Renal cortex interstitium (tissue), 11 donors: ENCODE measurements at regions not wholly inside any gene's neighbourhood (a gene's known extent, or its start where the extent isn't known, plus 50 kb on each side); places are given as distances from the start of the nearest gene placed in this dataset.
"Not testable (repeated sequence)": the region's sequence is repeated elsewhere in the genome, so short reads cannot be mapped to it uniquely, and the experiment has no call there.

Experiments
- DNase-seq, 11 donors: peaks; one replicate each; pipeline ENCODE4 v3.0.0-alpha.2; 2013; ENCODE audit warnings: low read depth in 9 of 11, low spot score in 4 of 11; ENCODE audit errors: extremely low read depth in 1 of 11

DNA sequence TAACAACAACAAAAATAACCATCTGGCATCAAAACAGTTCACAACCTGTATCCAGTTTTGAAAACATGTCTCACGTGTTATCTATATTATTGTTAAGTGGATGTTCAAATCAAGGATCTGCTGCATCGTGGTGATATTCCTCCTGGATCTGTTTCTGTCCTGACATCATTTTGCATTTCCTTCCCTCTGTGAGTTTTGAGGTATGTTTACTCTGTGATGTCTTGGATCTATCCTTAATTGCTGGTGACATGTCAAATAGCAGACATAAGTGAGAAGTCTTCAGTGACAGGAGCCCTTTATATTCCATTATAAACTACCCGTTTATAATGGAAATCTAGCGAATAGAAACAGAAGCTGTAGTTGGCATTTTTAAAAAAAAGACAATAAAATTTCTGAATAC, 381.8 kb upstream of the NOX3 start:
- DNase-seq, result no peak

DNA sequence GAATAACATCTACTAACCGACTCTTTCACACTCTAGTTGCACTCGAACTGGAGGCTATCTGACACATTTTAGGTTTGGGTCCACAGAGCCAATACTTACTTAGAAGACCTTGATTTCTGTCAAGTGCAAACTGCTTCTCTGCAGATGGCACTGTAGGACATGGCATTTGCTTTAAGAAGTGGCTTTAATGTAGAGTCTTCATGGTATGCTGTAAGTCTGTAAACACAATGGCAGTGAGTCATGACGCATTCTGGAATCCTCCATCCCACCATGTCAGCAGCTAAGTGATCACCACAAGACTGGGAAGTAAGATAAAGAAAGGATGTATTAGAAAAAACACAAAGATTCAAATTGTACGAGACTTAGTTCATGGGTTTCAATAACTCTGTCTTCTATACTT, 377.0 kb upstream of the NOX3 start:
- no peak for DNase-seq

- DNase-seq, result no peak
Measured at GRCh38 chr6:155830531-155830930, 374.9 kb upstream of the NOX3 start.

DNA sequence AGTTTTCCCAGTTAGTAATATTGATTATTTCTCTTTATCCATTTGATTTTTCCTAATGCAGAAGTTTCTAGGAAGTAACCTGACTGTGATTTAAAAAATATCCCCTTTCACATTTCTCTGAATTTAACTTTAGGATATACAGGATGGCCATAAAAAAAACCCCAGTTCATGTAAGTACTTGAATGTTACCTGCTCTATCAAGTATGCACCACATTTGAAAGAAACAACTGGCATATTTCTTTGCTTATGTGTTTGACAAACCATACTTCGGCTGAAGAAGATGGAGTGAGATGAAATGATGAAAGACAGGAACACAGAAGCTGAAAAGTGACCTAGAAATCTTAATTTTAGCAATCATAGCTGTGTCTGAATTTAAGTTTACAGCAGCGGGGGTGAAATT, 374.0 kb upstream of the NOX3 start:
- no peak for DNase-seq

- no peak for DNase-seq
Measured at GRCh38 chr6:155828989-155829388, 373.4 kb upstream of the NOX3 start.

DNA sequence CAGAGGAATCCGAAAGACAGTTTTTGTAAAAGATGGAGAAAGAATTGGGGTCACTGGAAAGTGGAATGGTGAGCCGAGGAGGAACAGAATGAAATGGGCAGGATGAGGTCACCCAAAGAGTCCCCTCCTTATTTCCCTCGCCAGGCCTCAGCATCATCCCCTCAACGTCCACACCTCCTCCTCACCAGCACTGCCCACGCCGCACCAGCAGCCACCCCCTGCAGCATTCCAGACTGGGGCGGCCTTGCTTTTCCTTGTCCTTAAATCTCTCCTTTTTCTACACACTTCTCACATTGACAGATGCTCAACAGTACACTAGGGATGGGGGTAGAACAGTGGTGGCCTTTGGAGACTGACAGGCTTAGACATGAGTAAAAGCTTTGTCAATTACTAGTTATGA, 363.1 kb upstream of the NOX3 start:
- no peak for DNase-seq

DNA sequence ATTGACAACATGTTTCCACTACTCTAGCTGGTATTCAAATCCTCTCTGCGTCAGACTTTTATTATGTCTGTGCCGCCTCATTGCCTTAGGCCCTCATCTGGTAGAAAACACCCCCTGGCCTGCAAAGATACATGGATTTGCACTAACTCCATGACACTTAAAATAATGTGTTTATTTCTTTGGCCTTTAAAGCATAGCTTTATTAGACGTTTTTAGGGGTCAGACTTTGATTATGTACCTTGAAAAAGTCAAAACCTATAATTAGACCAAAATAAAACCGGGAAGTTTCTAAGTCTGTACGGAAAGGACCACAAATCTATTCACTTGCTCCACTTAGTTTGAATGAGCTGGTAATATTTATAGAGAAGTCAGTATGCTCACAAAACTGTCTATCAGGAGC, 357.9 kb upstream of the NOX3 start:
- DNase-seq, result no peak

DNA sequence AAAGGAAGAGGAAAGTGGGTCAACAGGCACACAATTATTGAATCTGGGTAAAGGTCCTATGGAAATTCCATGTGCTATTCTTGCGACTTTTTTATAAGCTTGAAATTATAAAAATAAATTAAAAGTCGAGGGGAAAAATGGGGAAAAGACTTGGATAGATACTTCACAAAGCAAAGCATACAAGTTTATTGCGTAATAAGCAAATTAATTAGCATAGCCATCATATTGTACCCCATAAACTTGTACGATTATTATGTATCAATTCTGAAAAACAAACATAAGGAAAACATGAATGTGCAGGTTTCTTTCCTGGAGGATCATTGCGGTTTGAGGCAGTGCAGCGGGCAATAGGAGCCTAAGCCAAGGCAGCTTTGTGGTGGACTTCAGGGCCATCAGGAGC, 351.6 kb upstream of the NOX3 start:
- DNase-seq, result no peak

DNA sequence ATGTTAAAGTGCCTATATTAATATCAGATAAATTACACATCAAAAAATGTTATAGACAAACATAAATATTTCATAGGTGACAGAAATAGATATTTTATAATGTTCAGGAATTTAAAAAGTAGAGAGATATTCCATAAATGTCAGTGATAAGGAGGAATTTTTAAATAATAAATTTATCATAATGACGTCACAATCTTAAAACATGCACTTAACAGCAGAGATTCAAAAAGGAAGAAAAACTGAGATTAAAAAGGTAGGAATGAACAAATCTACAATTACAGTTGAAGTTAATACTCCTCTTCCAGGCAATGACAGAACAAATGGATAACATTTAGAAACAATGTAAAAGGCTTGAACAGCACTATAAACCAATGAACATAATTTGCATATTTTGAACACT, 345.4 kb upstream of the NOX3 start:
- DNase-seq, result no peak

DNA sequence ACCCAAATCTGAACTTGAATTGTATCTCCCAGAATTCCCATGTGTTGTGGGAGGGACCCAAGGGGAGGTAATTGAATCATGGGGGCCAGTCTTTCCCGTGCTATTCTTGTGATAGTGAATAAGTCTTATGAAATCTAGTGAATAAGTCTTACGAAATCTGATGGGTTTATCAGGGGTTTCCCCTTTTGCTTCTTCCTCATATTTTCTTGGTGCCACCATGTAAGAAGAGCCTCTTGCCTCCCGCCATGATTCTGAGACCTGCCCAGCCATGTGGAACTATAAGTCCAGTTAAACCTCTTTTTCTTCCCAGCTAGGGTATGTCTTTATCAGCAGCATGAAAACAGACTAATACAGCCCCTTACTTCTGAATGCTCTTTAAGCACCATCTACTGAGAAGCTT, 343.2 kb upstream of the NOX3 start:
- DNase-seq, result not testable (repeated sequence)

GRCh38 chr6:155795173-155795796, 339.6 kb upstream of the NOX3 start:
- DNase-seq, result no peak

- no peak for DNase-seq
Measured at GRCh38 chr6:155791891-155792290, 336.3 kb upstream of the NOX3 start.

DNA sequence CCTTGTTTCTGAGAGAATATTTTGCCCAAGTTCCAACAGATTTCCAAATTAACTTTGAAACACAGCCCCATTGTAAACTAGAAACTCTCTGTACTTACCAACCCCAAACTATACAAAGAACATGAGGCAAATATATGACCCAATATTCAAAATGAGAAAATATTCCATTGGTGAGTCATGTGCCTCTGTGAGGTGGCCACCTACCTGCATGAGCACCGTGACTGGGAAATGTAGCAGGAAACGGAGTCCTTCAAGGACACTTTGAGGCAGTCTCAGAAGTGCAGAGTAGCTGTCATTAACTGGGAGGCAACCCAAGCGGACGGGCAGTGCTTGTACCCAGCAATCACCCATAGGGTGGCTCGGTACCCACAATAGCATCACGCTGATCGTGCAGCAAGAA, 335.5 kb upstream of the NOX3 start:
- DNase-seq, result no peak

- no peak for DNase-seq
Measured at GRCh38 chr6:155787168-155787567, 331.5 kb upstream of the NOX3 start.

DNA sequence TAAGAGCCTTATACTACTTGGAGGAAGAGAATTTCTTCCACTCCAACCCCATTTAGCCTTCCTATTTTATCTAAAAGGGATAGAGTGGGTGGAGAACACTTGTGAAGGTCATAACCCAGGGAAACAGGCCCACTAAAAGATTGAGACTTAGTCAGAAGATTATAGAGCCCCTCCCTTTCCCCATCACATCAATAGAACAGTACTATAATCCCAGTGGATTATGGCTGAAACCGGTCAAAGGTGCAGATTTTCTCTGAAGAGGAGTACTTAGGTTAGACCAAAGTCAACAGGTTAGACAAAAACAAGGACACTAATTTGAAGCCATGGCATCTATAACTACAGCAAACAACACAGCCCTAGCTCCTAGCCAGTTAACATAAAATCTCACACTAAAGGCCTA, 330.9 kb upstream of the NOX3 start:
- no peak for DNase-seq

- peak in 2 of 11 donors; percentile 5 to 13 for DNase-seq
Measured at GRCh38 chr6:155782739-155783459, 327.3 kb upstream of the NOX3 start.

DNA sequence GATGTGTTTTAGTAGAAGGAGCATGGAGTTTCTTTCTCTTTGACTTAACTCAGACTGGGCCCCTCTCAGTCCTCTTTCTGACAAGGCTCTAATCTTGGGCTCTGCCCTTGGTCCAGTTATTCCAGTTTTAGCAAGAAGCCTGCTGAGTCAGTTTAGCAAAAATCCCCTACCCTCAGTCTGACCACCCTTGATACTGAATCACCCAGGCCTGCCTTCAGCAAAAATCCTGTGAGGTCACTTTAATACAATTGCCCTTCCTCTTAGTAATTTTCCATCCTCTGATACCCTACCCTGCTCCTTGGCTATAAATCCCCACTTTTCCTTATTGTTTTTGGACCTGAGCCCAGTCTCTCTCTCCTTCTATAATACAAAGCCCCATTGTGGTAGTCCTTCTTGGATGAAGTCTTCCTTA, 326.7 kb upstream of the NOX3 start:
- DNase-seq, result peak; percentile 31 to 63 (median 53)

- DNase-seq, result no peak
Measured at GRCh38 chr6:155779456-155779855, 323.8 kb upstream of the NOX3 start.

- DNase-seq, result no peak
Measured at GRCh38 chr6:155778336-155778735, 322.7 kb upstream of the NOX3 start.

GRCh38 chr6:155771822-155772221, 316.2 kb upstream of the NOX3 start:
- no peak for DNase-seq

- no peak for DNase-seq
Measured at GRCh38 chr6:155770856-155771255, 315.2 kb upstream of the NOX3 start.
